ENCODE measurements at regions not wholly inside any gene's neighbourhood (a gene's known extent, or its start where the extent isn't known, plus 50 kb on each side); places are given as distances from the start of the nearest gene placed in this dataset.

DNA sequence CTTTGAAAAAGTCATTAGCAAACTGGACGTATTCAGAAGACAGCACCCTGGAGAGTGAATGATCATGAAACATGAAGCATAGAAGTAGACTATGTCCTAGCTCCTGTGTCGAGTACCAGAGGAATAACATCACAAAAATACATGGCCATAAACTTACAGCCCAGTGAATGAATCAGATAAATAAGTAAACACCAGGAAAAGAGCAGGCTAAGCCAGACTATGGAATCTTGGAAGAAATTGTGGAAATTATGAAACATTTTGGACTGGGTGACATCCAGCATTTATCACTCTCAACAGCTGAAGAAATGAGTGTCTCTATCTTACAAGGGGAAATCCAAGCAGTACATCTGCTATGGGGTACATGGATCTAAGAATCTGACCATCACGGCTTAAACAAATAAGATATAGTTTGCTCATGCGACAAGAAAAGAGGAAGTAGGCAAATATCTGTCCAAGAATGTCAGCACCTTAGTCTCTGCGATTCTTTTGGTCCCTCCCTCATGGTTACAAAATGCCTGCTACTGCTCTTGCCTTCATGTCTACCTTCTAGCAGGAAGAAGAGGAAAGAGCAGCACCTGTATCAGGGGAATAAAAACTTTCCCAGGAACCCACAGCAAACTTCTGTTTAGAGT, 481.5 kb downstream of the BCOR start:
- no peak for DNase-seq

DNA sequence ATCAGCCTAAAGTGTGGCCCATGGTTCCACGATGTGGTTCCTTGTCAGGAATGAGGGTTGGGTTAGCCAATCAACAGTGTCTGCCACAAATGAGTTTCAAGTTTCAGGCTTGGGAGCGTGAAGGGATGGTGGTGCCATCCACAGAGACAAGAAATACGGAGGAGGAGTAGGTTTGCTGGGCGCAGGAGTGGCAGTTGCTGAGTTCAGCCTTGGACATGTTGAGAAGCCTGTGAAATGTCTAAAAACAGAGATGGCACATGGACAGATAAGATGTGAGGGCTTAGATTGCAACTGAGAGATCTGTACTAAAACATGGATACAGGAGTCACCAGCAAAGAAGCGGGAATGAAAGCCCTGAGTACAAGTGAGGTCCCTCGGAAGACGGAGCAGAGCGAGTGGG, 481.0 kb downstream of the BCOR start:
- DNase-seq = no peak

DNA sequence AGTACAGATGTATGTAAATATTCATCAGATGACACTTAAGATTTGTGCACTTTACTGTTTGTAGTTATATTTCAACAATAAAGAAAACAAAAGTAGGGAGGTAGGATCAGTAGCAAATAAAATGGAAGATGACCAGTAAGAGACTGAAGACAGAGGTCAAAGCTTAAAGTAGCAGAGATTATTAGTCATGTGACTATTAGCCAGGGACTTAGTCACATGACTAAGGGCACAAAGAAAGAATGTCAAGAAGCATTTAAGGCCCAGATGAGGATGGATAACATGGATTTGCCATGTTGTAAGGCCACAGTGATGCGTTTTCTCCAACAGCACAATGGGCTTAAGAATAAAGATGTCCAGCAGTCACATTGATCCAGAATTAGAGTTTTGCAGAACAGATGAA, 479.6 kb downstream of the BCOR start:
- no peak for DNase-seq

DNA sequence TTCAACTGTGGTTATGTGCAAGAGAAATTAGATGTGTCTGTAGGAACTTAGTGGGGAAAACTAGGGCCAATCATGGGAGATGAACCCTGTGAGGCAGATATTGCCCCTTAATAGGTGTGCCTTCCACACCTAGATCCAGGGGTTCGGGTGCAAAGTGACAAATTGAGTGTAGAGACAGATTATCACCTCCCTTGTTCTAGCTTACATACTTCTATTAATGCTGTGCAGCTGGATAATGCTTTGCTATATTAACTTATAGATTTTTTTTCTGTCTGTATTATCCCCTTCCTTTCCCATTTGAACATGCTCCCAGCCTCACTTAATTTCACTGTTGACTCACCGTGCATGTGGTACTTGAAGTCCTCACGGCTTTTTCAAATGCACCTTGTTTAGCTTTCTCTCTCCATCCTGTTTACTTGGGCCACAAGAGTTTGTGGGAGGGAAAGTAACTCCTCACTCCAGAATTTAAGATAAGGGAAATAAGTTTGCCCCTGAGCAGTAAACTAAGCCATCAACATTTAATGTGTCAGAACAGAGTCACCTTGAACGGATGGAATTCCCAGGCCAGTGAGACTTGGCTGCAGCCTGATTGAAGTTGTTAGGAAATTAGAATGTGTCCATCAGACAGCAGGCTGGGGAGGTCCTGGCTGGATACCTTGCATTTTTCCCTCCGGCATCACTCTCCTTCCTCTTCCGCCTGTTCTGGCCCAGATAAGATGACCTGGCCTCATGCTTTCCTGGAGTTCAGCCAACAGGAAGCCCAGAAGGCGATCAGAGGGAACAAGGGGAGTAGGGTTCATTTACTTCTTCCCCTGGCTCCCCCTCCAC, 478.4 kb downstream of the BCOR start:
- no peak for DNase-seq

DNA sequence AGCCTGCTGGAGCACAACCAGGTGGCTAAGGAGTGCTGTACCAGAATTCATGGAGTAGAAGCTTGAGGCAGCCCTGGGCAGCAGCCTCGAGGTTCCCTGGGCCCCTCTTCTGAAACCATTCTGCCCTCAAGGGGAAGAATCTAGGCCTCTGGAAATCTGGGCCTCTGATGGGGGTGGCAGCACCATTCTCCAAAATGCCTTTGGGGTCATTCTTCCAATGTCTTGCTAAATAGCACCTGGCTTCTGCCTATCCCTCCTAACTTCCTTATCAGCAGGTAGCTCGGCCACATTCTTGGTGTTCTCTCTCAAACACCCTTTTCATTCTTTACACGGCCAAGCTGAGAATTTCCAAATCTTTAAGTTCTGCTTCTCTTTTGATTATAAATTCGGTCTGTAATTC, 473.6 kb downstream of the BCOR start:
- DNase-seq = no peak

DNA sequence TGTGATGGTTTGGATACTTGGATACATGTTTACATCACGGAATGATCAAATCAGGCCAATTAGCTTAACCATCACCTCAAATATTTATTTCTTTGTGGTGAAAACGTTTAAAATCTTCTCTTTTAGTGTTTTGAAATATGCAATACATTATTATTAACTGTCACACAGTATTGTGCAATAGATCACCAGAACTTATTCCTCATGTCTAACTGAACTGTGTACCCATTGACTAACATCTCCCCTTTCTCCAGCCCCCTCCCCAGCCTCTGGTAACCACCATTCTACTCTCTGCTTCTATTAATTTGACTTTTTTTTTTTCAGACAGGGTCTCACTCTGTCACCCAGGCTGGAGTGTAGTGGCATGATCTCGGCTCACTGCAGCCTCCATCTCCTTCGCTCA, 471.9 kb downstream of the BCOR start:
- no peak for DNase-seq

DNA sequence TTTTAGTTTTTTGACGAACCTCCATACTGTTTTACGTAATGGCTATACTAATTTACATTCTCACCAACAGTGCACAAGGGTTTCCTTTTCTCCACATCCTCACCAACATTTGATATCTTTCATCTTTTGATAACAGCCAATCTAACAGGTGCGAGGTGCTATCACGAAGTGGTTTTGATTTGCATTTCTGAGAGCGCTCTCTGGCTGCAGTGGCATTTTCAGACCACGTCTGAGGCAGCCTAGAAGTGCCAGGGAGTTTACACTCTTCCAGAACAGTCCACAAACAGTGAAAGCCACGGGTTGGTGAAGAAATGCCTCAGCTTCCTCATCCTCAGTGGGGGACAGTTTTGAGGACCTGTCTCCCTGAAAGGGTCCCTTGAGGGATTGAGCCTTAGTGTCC, 471.0 kb downstream of the BCOR start:
- no peak for DNase-seq

DNA sequence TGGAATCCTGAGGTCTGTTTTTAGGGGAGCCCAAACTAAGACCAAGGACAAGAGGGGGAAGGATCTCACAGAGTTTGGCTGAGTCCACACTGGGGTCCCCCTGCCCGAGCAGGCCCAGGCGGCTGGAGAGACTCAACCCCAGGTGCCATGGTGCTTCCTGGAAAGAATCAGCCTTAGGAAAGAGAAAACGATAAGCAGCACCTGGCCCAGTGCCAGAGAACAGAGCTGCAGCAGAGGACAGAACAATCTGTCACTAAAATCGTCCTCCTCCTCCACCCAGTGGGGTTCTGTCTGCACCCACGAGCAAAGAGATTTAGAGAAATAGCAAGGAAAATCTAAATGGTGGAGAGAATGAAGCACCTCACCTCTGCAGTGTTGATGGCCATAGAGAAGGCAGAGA, 470.5 kb downstream of the BCOR start:
- DNase-seq = no peak

DNA sequence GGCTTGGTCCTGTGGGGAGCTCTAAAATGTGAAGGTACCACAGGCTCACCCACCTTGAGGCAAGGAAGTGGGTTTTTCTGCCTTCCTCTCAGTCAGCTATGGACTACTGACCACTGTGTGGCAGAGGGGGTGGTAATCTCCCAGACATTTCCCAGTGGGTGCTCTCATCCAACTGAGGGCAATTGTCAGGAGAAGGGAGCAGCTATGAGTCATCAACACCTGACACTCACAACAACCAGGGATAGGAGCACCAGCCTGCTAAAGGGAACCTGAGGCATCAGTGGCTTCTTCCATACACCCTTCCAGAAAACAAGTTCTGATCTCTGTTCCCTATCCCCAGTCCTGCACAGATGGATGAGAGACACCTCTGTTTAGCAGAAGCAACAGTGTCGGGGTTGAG, 468.8 kb downstream of the BCOR start:
- DNase-seq = no peak

DNA sequence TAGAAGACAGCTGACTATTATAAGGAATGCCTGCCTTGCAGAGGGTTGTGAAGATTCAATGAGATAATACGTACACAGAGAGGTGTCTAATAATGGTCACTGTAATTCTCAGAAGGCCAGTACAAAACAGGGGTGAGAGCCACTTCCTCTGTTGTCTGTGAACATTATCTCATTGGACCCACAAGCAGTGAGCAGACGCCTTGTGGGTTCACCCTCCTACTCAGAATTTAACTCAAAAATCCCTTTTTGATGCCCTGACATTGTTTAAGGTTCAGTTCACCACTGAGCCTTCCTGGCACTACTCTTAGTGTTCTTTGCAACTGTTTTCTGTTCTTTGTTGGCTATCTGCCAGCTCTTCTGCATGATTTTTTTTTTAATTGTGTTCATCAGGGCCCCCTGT, 467.4 kb downstream of the BCOR start:
- no peak for DNase-seq

DNA sequence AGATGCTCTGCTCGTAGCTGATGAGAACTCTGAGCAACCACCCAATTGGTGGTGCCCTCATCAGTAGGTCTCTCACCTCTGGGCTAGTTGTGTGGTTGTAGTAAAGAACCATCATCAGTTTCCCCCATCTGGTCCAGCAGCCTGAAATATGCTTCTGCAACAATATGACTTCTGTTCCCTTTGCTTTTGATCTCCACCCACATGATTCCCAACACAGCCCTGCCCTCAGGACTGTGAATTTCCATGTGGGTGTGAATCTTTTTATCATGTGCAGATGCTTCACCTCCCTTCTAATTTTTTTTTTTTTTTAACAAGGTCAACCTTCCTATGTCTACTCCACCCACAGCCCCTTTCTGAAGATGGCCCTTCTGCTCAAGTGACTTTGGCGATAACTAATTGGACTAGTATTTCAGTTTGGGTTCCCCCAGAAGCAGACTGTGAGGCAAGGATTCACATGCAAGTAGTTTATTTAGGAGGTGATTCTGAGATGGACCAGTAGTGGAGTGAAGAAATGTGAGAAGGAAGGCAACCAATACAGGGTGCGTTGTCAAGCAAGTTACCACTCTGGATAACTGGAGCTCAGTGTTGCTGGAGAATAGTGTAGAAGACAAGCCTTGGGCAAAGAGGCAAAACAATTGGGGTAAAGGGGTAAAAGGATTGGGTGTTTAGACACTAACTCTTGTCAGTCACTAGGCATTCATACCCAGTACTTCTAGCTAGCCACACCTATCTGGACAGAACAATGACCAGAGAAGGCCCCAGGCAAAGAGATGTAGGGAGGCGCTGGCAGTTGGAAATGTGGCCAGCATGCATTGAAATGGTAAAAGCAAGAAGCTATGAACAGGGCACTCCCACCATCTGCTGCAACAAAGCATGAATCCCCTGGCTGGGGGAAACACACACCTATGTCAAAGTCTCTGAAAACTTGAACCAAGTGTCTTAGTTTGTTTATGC, 466.2 kb downstream of the BCOR start:
- no peak for DNase-seq

DNA sequence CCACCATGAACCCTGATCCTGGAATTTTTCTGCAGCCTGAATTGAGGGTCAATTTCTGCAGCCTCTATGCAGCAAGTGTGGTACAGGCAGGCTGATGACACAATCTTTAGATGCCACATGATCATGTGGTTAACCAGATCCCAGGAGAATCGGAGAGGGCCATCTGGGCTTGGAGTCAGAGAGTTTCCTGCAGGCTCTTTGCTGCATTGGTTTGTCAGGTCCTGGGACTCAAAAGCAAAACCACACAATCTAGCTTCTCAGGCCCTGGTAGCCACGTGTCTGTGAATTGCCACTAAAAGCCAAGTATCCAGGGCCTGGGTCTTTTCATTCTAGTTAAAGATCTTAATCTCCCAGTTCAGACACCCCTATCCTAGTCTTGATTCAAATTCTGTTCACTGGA, 464.5 kb downstream of the BCOR start:
- peak; percentile 9 for DNase-seq

DNA sequence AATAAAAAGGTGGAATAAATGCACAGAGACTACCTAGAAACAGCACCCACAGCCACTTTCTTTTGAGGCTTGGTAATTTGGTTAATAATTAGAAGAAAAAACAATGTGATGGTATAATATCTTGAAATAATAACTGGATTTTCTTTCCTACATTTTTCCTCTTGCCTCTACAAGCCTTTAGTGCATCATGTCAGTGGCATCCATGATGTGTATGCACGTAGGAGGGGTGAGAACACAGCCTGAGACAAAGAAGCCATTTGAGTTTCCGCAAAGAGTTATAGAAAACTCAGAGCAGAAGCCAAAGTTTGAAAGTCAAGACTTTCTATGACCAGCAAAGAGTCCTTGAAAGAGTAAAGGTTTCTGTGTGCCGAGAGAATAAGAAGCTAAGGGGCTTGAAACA, 461.3 kb downstream of the BCOR start:
- DNase-seq = no peak

DNA sequence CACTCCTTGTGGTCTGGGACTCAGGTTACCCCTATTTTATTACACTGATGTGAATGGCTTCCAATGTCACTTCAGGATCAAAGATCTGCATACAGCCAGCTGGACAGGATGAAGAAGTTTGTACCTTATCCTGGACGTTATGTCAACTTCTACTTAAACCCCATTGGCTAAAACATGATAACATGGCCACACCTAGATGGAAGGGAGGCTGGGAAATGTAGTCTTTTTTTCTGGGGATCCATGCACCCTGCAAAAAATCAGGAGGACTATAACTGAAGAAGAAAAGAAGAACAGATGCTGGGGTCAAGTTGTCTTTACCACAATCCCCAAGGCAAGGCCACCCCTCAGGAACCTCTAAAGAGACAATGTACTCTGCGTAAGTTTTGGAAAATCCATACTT, 459.2 kb downstream of the BCOR start:
- no peak for DNase-seq

DNA sequence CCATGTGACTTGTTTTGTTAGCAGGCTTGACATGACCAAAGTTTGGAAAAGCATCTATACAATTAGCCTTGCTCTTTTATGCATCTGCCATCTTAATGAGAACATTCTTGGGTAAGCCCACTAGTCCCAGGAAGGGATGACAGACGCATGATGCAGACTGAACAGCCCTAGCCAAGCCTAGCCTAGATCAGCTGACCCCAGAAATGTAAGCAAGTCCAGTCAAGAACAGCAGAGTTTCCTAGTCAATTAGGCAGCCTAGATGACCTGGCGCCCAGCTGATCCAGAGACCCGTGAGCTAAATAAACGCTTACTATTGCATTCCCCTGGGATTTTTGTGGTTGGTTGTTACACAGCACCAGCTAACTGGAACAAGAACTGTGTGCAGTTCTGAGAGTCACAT, 457.9 kb downstream of the BCOR start:
- DNase-seq = no peak

DNA sequence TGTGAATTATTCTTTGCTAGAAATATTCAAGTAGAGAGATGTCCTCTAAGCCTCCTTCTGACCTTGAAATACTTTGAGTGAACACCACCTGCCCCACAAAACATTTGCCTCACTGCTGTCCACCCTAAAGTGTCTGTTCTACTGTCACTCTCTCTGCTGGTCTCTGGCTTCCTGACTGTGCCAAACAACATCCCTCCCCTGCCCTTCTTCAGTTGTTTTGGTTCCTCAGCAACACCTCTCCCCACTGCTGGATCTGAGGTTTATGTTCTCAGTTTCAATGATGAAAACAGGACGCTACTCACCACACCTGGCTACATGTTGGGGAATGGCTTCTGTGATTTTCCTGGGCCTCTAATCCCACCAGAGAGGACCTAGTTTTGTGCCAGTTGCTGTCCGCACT, 456.9 kb downstream of the BCOR start:
- DNase-seq = no peak

DNA sequence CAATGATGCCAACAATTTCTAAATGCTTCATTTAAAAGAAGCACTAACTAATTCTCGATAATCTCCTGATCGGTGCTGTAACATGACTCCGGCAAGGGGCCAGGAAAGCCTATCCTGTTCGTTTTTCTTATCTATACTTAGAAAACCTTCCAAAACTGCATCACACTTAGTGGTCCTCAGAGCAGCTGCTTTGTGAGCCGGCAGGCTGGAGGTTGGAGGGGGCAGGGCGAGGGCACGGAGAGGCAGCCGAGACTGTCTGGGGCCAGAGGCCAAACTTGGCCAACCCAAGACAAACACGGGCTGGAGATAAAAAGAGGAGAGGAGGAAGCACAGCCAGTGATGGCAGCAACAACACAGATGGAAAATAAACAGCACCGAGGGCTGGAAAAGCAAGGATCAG, 455.7 kb downstream of the BCOR start:
- DNase-seq = no peak

DNA sequence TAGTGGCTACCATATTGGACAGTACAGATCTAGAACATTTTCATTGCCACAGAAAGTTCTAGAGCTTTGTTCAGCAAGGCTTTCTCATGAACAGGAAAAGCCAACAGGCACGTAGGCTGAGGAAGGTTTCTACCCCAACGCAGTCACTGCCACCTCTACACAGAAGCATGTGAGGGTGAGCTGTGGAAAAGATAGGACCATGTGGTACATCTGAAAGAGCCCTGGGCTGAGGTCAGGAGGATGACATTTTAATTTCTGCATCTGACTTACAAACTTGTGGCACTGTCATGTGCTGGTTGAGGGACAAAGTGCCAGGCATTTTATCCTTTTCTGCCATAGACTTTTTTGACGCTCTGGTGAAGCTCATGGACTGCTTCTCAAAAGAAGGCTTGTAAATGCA, 454.2 kb downstream of the BCOR start:
- no peak for DNase-seq

DNA sequence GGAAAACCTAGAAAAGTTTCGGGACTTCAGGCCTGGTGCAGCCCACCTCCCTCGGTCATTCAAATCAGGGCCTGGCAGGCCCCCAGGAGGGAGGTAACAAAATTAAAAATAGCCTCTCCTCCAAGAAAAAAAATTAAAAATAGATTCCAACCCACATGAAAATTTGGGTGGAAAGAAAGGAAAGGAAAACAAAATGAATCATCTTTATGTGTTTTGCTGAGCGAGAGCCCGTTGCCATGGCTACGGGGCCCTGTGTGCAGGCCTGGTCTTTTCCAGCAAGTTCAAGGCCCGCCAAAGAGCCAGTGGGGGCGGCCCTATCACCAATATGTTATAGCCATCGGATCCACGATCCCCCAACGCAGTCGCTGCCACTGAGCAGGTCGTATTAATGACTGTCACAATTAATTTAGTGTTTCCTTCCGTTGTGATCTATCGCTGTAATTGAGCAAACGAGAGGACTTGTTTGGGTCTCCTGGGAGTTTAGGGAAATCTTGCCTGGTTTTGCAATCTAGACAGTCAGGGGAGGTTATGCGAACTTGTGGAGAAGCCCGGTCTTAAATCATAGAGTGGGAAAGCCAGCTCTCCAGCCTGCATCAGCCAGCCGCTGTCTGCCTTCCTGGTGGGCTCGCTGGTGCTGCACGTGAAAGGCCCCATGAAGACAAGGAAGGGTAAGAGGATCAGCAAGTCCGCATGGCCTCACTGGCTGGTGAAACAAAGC, 452.4 kb downstream of the BCOR start:
- DNase-seq = no peak

DNA sequence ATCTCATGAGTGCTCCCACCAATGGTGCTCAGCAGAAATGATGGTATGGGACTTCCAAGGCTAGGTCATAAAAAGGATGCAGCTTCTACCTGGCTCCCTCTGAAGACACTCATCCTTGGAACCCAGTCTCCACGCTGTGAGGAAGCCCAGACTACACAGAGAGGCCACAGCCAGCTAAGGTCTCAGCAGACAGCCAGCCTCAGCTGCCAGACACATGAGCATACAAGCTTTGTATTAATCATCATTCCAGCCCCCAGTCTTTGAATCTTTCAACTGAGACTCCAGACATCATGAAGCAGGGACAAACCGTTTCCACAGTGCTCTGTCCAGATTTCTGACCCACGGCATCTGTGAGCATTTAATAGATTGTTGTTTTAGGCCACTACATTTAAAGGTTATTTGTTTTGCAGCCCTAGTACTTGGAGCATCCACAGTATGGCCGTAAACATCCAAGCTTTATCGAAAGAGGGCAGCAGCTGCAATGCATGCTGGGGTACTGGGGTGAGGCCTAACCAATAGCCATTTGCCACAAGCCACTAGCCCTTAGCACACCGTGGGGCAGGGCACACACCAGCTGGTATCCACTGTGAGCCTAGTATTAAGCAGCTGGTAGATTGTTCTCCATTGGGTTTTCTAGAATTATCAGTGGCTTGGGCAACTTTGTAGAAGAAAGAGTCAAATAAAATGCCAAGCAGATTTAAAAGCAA, 449.1 kb downstream of the BCOR start:
- no peak for DNase-seq

DNA sequence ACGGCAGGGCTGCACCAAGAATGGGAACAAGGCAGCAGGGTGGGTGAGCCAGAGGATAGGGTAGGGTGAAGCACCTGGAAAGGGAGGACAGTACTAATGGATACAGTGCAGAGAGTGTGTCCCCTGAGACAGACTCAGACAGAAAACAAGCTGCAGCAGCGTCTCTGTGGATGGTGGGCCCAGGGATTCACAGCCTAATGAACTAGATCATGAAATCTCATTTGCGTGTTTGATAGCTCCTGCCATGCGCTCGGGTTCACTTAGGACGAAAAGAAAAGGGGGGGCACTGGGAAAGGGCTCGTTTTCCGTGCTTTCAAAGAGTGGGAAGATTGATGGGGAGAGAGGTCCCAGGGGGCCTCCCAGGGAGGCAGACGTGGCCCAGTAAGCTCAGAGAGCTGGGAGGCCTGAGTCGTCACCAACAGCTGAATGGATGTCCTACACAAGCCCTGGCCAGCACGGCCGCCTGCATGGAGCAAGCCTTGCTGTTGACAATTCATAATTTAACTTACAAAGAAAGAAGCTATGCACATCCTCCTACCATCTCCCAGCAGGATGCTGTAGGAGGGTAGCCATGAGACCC, 446.9 kb downstream of the BCOR start:
- no peak for DNase-seq

DNA sequence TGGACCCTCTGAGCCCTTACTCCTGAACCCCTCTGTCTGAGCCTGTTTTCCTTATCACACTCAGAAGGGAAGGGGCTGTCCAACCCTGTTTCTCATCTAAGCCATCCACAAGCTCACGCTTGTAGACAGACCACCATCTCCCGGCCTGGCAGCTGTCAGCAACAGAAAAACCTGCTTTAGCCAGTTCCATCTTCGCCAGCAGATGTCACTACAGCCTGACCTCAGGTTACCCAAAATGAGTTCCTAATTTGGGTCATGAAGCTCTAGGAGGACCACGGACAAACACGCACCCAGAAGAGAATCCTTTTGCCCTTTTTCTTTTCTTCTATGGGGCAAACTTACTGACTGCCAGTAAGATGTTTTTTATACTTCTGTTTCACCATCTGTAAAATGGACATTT, 445.4 kb downstream of the BCOR start:
- no peak for DNase-seq

Measured in GF-D8 (cell line).